ENCODE measurements at regions not wholly inside any gene's neighbourhood (a gene's known extent, or its start where the extent isn't known, plus 50 kb on each side); places are given as distances from the start of the nearest gene placed in this dataset.

GRCh38 chr3:197425485-197426120 lies 127.2 kb upstream of the DLG1 start:
- DNase-seq (ENCODE audit: low spot score): no peak
- no peaks in the 10 kb centered on the region for H3K27me3 ChIP-seq
- H3K9me3 ChIP-seq: no peaks in the 10 kb centered on the region
- H3K4me1 ChIP-seq: peaks cover 0 to 14% of the 10 kb centered on the region in 2 donors
- H3K36me3 ChIP-seq: no peaks in the 10 kb centered on the region
- no peak for TF ChIP-seq CTCF (IDR thresholded peaks at IDR 0.05)
- H3K4me3 ChIP-seq: no peak overlapping the region
- H3K27ac ChIP-seq: no peak overlapping the region

GRCh38 chr3:197424674-197425484 lies 126.5 kb upstream of the DLG1 start:
- Histone ChIP-seq H3K4me1 (peaks cover 0 to 14% of the 10 kb centered on the region in 2 donors), H3K36me3 (no peaks in the 10 kb centered on the region), H3K4me3 (no peak overlapping the region), H3K27me3 (no peaks in the 10 kb centered on the region), H3K27ac (no peak overlapping the region), H3K9me3 (no peaks in the 10 kb centered on the region)
- no peak for TF ChIP-seq CTCF (IDR thresholded peaks at IDR 0.05)
- no peak for DNase-seq (ENCODE audit: low spot score)

GRCh38 chr3:197424266-197424665 lies 125.9 kb upstream of the DLG1 start:
- Histone ChIP-seq H3K36me3 (no peaks in the 10 kb centered on the region), H3K9me3 (no peaks in the 10 kb centered on the region), H3K4me3 (no peak overlapping the region), H3K27ac (no peak overlapping the region), H3K4me1 (peaks cover 0 to 14% of the 10 kb centered on the region in 2 donors), H3K27me3 (no peaks in the 10 kb centered on the region)
- no peak for DNase-seq (ENCODE audit: low spot score)
- TF ChIP-seq CTCF (IDR thresholded peaks at IDR 0.05): no peak

GRCh38 chr3:197423376-197423775 lies 125.0 kb upstream of the DLG1 start:
- H3K27me3 ChIP-seq: no peaks in the 10 kb centered on the region
- H3K4me1 ChIP-seq: peaks cover 0 to 6% of the 10 kb centered on the region in 2 donors
- no peak overlapping the region for H3K27ac ChIP-seq
- DNase-seq (ENCODE audit: low spot score): no peak
- H3K36me3 ChIP-seq: no peaks in the 10 kb centered on the region
- TF ChIP-seq CTCF (IDR thresholded peaks at IDR 0.05): no peak
- no peak overlapping the region for H3K4me3 ChIP-seq
- H3K9me3 ChIP-seq: no peaks in the 10 kb centered on the region

GRCh38 chr3:197422506-197422905 lies 124.1 kb upstream of the DLG1 start:
- no peaks in the 10 kb centered on the region for H3K9me3 ChIP-seq
- DNase-seq (ENCODE audit: low spot score): no peak

More at GRCh38 chr3:197422506-197422905, 124.1 kb upstream of the DLG1 start:
- TF ChIP-seq CTCF (IDR thresholded peaks at IDR 0.05): no peak
- H3K36me3 ChIP-seq: no peaks in the 10 kb centered on the region
- no peaks in the 10 kb centered on the region for H3K4me1 ChIP-seq
- H3K27me3 ChIP-seq: no peaks in the 10 kb centered on the region
- no peak overlapping the region for H3K4me3 ChIP-seq
- no peak overlapping the region for H3K27ac ChIP-seq
